ENCODE measurements at regions not wholly inside any gene's neighbourhood (a gene's known extent, or its start where the extent isn't known, plus 50 kb on each side); places are given as distances from the start of the nearest gene placed in this dataset.

DNA sequence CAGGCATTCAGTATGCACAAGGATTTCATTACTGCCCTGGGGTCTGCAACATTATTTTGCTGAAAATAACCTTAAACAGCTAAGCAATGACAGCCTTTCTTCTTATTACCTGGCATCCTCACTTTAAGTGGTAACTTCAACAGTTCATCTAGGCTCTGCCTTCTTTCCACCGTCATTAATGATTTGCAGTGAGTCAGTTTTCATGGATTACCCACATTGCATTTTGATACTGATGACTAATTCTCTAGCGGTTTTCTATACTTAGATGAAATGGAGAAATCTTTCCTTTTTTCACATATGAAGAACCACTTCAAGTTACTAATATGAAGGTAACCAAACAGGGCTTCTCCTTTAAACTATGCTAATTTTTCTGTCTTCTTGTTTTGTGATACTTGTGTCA lies 226.9 kb upstream of the TMPRSS15 start:
- H3K27me3 Mint-ChIP-seq: no peaks in the 10 kb centered on the region
- intact Hi-C loops (cut with micrococcal nuclease): no loop called here
- Histone ChIP-seq H3K4me3 (ENCODE audit: low read length) (no peak overlapping the region), H3K9me3 (ENCODE audit: control insufficient read depth in 2 of 3, low read length in 3 of 3) (no peaks in the 10 kb centered on the region), H3K27me3 (ENCODE audit: control insufficient read depth in 2 of 2, insufficient read depth in 2 of 2, low read length in 2 of 2) (no peaks in the 10 kb centered on the region), H3K27ac (ENCODE audit: low read depth, low read length) (no peak overlapping the region), H3K36me3 (ENCODE audit: control insufficient read depth in 2 of 3, insufficient read depth in 3 of 3, low read length in 3 of 3) (no peaks in the 10 kb centered on the region), H3K4me1 (ENCODE audit: control insufficient read depth in 2 of 2, insufficient read depth in 2 of 2, low read length in 2 of 2) (no peaks in the 10 kb centered on the region)
- ATAC-seq (no peak), DNase-seq (no peak)
- ChIA-PET CTCF (interaction anchor here (0.7 kb wide), 1 partner anchor 809 kb away, joined by 4 read pairs; no protein-coding TSS in a partner anchor), POLR2A (no interaction called here)
- no peaks in the 10 kb centered on the region for H3K4me1 Mint-ChIP-seq
- peaks cover 0 to 15% (median 3%) of the 10 kb centered on the region in 11 donors for H3K9me3 Mint-ChIP-seq
- H3K27ac Mint-ChIP-seq: no peak overlapping the region
- H3K4me3 Mint-ChIP-seq: no peak overlapping the region
- no peaks in the 10 kb centered on the region for H3K36me3 Mint-ChIP-seq

DNA sequence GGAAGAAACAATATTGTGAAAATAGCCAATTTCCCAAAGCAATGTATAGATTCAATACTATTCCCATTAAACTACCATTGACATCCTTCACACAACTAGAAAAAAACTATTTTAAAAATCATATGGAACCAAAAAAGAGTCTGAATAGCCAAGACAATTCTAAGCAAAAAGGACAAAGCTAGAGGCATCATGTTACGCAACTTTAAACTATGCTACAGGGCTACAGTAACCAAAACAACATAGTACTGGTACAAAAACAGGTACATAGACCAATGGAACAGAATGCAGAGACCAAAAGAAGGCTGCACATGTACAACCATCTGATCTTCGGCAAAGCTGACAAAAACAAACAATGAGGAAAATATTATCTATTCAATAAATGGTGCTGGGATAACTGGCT lies 233.3 kb upstream of the TMPRSS15 start:
- ChIA-PET POLR2A (no interaction called here), CTCF (no interaction called here)
- Histone ChIP-seq H3K4me1 (ENCODE audit: control insufficient read depth in 2 of 2, insufficient read depth in 2 of 2, low read length in 2 of 2) (no peaks in the 10 kb centered on the region), H3K36me3 (ENCODE audit: control insufficient read depth in 2 of 3, insufficient read depth in 3 of 3, low read length in 3 of 3) (no peaks in the 10 kb centered on the region), H3K27me3 (ENCODE audit: control insufficient read depth in 2 of 2, insufficient read depth in 2 of 2, low read length in 2 of 2) (no peaks in the 10 kb centered on the region), H3K27ac (ENCODE audit: low read depth, low read length) (no peak overlapping the region), H3K9me3 (ENCODE audit: control insufficient read depth in 2 of 3, low read length in 3 of 3) (no peaks in the 10 kb centered on the region), H3K4me3 (ENCODE audit: low read length) (no peak overlapping the region)
- intact Hi-C loops (cut with micrococcal nuclease): no loop called here
- H3K27ac Mint-ChIP-seq: no peak overlapping the region
- H3K4me1 Mint-ChIP-seq: no peaks in the 10 kb centered on the region
- no peak overlapping the region for H3K4me3 Mint-ChIP-seq
- peaks cover 0 to 16% (median 5%) of the 10 kb centered on the region in 11 donors for H3K9me3 Mint-ChIP-seq
- no peak for ATAC-seq
- H3K36me3 Mint-ChIP-seq: peaks cover 0 to 4% (median 0%) of the 10 kb centered on the region in 5 donors
- H3K27me3 Mint-ChIP-seq: no peaks in the 10 kb centered on the region
- no peak for DNase-seq

DNA sequence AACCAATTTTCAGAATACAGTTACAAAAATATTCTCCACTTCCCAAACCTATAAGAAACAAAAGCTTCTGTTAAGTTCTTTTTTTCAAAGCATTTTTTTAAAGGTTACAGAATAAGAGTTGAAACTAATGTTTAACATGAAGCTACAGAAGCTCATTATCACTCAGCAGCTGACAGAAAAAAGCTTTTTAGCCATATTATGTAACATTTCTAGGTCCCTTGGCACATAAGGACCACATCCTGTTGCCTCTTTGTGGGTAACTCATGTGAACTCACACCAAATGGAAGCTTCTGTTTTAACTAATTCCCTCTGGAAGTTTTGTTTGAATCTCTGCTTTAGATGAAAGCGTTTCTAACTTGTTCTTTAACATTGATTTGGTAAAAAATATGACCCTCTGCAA lies 242.5 kb upstream of the TMPRSS15 start:
- no peak overlapping the region for H3K4me3 ChIP-seq (ENCODE audit: low read length)
- ChIA-PET CTCF (no interaction called here), POLR2A (no interaction called here)
- no peaks in the 10 kb centered on the region for H3K27me3 Mint-ChIP-seq
- DNase-seq (no peak), ATAC-seq (no peak)
- H3K4me1 Mint-ChIP-seq: no peaks in the 10 kb centered on the region
- no peaks in the 10 kb centered on the region for H3K36me3 ChIP-seq (ENCODE audit: control insufficient read depth in 2 of 3, insufficient read depth in 3 of 3, low read length in 3 of 3)
- no peaks in the 10 kb centered on the region for H3K27me3 ChIP-seq (ENCODE audit: control insufficient read depth in 2 of 2, insufficient read depth in 2 of 2, low read length in 2 of 2)
- H3K4me3 Mint-ChIP-seq: no peak overlapping the region
- peaks cover 0 to 21% (median 4%) of the 10 kb centered on the region in 11 donors for H3K9me3 Mint-ChIP-seq
- no peaks in the 10 kb centered on the region for H3K36me3 Mint-ChIP-seq
- no peak overlapping the region for H3K27ac Mint-ChIP-seq
- no peaks in the 10 kb centered on the region for H3K4me1 ChIP-seq (ENCODE audit: control insufficient read depth in 2 of 2, insufficient read depth in 2 of 2, low read length in 2 of 2)
- no peak overlapping the region for H3K27ac ChIP-seq (ENCODE audit: low read depth, low read length)
- H3K9me3 ChIP-seq (ENCODE audit: control insufficient read depth in 2 of 3, low read length in 3 of 3): no peaks in the 10 kb centered on the region
- intact Hi-C loops (cut with micrococcal nuclease): loop anchor here in 1 of 2 donors (10.0 kb wide), 1 partner anchor 61 kb away; no protein-coding TSS in a partner anchor

DNA sequence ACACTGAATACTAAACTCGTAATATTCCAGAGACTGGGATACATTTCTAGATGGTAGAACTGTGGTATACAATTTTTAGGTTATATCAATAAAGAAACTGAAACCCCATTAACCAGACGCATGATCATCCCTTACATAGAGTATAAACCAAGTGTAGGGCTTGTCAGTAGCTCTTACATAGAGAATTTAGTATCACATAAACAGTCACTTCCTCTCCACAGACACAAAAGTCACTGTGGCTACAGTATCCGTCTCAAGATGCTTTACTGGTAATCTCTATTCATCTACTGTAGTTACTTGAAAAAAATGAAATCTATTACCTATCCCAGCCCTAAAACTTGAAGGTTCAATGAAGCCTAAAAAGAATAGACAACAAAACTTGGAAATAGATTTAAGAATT lies 252.3 kb upstream of the TMPRSS15 start:
- Histone ChIP-seq H3K9me3 (ENCODE audit: control insufficient read depth in 2 of 3, low read length in 3 of 3) (no peaks in the 10 kb centered on the region), H3K36me3 (ENCODE audit: control insufficient read depth in 2 of 3, insufficient read depth in 3 of 3, low read length in 3 of 3) (no peaks in the 10 kb centered on the region), H3K27ac (ENCODE audit: low read depth, low read length) (no peak overlapping the region), H3K27me3 (ENCODE audit: control insufficient read depth in 2 of 2, insufficient read depth in 2 of 2, low read length in 2 of 2) (no peaks in the 10 kb centered on the region), H3K4me1 (ENCODE audit: control insufficient read depth in 2 of 2, insufficient read depth in 2 of 2, low read length in 2 of 2) (no peaks in the 10 kb centered on the region), H3K4me3 (ENCODE audit: low read length) (no peak overlapping the region)
- intact Hi-C loops (cut with micrococcal nuclease): no loop called here
- Mint-ChIP-seq H3K27me3 (no peaks in the 10 kb centered on the region), H3K4me3 (no peak overlapping the region), H3K9me3 (peaks cover 0 to 12% (median 6%) of the 10 kb centered on the region in 11 donors), H3K36me3 (no peaks in the 10 kb centered on the region), H3K27ac (no peak overlapping the region), H3K4me1 (no peaks in the 10 kb centered on the region)
- ATAC-seq (no peak), DNase-seq (no peak)
- CTCF ChIA-PET: no interaction called here
- POLR2A ChIA-PET: no interaction called here

DNA sequence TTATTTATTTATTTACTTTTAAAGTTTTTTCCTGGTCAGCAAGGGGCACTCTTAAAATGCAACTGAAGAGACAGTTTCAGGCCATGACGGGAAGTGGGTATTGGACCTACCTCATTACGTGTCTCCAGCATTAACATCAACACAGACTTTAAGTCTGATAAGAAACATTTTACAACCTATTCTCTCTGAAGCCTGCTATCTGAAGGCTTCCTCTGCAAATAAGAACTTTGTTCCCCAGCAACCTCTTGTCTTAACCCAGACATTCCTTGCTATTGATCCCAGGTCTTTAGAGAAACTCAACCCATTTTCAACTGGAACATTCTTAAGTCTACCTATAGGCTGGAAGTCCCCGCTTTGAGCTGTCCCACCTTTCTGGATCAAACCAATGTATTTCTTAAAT lies 258.3 kb upstream of the TMPRSS15 start:
- CTCF ChIA-PET: no interaction called here

DNA sequence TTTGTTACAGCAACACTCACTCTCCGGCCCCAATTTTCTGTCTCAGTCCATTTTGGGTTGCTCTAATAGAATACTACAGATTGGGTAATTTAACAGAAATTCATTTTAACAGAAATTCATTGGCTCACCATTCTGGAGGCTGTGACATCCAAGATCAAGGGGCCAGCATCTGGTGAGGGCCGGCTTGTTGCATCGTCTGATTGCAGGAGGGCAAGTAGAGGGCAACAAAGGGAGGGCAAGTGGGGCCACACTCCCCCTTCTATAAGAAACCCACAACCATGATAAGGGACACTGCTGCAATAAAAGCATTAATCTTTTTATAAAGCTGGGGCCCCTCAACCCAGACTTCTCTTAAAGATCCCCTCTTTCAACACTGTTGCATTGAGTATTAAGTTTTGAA lies 260.1 kb upstream of the TMPRSS15 start:
- no peak overlapping the region for H3K27ac ChIP-seq (ENCODE audit: low read depth, low read length)
- H3K4me1 ChIP-seq (ENCODE audit: control insufficient read depth in 2 of 2, insufficient read depth in 2 of 2, low read length in 2 of 2): no peaks in the 10 kb centered on the region
- H3K4me3 ChIP-seq (ENCODE audit: low read length): no peak overlapping the region
- intact Hi-C loops (cut with micrococcal nuclease): no loop called here
- DNase-seq (no peak), ATAC-seq (no peak)
- H3K27me3 Mint-ChIP-seq: no peaks in the 10 kb centered on the region
- no peaks in the 10 kb centered on the region for H3K9me3 ChIP-seq (ENCODE audit: control insufficient read depth in 2 of 3, low read length in 3 of 3)
- no peaks in the 10 kb centered on the region for H3K27me3 ChIP-seq (ENCODE audit: control insufficient read depth in 2 of 2, insufficient read depth in 2 of 2, low read length in 2 of 2)
- H3K36me3 Mint-ChIP-seq: no peaks in the 10 kb centered on the region
- POLR2A ChIA-PET: no interaction called here
- H3K36me3 ChIP-seq (ENCODE audit: control insufficient read depth in 2 of 3, insufficient read depth in 3 of 3, low read length in 3 of 3): no peaks in the 10 kb centered on the region
- peaks cover 0 to 23% (median 6%) of the 10 kb centered on the region in 11 donors for H3K9me3 Mint-ChIP-seq
- no peak overlapping the region for H3K4me3 Mint-ChIP-seq
- CTCF ChIA-PET: no interaction called here
- no peaks in the 10 kb centered on the region for H3K4me1 Mint-ChIP-seq
- H3K27ac Mint-ChIP-seq: no peak overlapping the region

More for the DNA sequence above, 258.3 kb upstream of the TMPRSS15 start:
- Mint-ChIP-seq H3K27ac (no peak overlapping the region), H3K36me3 (no peaks in the 10 kb centered on the region), H3K4me1 (no peaks in the 10 kb centered on the region), H3K9me3 (peaks cover 0 to 20% (median 6%) of the 10 kb centered on the region in 11 donors), H3K4me3 (no peak overlapping the region), H3K27me3 (no peaks in the 10 kb centered on the region)
- POLR2A ChIA-PET: no interaction called here
- Histone ChIP-seq H3K27ac (ENCODE audit: low read depth, low read length) (no peak overlapping the region), H3K4me3 (ENCODE audit: low read length) (no peak overlapping the region), H3K36me3 (ENCODE audit: control insufficient read depth in 2 of 3, insufficient read depth in 3 of 3, low read length in 3 of 3) (no peaks in the 10 kb centered on the region), H3K4me1 (ENCODE audit: control insufficient read depth in 2 of 2, insufficient read depth in 2 of 2, low read length in 2 of 2) (no peaks in the 10 kb centered on the region), H3K27me3 (ENCODE audit: control insufficient read depth in 2 of 2, insufficient read depth in 2 of 2, low read length in 2 of 2) (no peaks in the 10 kb centered on the region), H3K9me3 (ENCODE audit: control insufficient read depth in 2 of 3, low read length in 3 of 3) (no peaks in the 10 kb centered on the region)
- DNase-seq: no peak
- intact Hi-C loops (cut with micrococcal nuclease): no loop called here
- no peak for ATAC-seq

DNA sequence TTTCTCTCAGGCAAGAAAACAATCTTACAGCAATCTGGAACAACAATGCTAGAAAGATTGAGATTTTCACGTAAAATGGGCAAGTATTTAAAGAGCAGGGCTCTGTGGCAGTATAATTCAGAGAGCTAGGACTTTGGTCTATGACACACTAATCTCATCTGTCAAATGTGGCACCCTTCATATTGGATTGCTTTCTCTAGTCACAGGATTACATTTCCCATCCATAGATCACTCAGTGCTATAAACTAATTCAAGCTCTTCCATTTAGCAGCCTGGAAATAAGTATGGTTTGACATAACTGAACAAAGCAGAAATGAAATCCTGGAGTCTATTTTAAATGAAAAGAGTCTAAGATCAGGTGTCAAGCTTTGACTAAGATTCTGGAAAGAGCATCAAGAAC lies 263.1 kb upstream of the TMPRSS15 start:
- Mint-ChIP-seq H3K27ac (no peak overlapping the region), H3K9me3 (peaks cover 0 to 37% (median 9%) of the 10 kb centered on the region in 11 donors), H3K27me3 (no peaks in the 10 kb centered on the region), H3K4me3 (no peak overlapping the region), H3K36me3 (no peaks in the 10 kb centered on the region), H3K4me1 (no peaks in the 10 kb centered on the region)
- intact Hi-C loops (cut with micrococcal nuclease): no loop called here
- Histone ChIP-seq H3K9me3 (ENCODE audit: control insufficient read depth in 2 of 3, low read length in 3 of 3) (no peaks in the 10 kb centered on the region), H3K27me3 (ENCODE audit: control insufficient read depth in 2 of 2, insufficient read depth in 2 of 2, low read length in 2 of 2) (no peaks in the 10 kb centered on the region), H3K36me3 (ENCODE audit: control insufficient read depth in 2 of 3, insufficient read depth in 3 of 3, low read length in 3 of 3) (no peaks in the 10 kb centered on the region), H3K4me3 (ENCODE audit: low read length) (no peak overlapping the region), H3K27ac (ENCODE audit: low read depth, low read length) (no peak overlapping the region), H3K4me1 (ENCODE audit: control insufficient read depth in 2 of 2, insufficient read depth in 2 of 2, low read length in 2 of 2) (no peaks in the 10 kb centered on the region)
- ATAC-seq (no peak), DNase-seq (no peak)
- ChIA-PET CTCF (interaction anchor here (0.8 kb wide), 1 partner anchor 1394 kb away, joined by 3 read pairs; no protein-coding TSS in a partner anchor), POLR2A (no interaction called here)
